Neuronal stem cell (in vitro differentiated cells): ENCODE measurements at regions not wholly inside any gene's neighbourhood (a gene's known extent, or its start where the extent isn't known, plus 50 kb on each side); places are given as distances from the start of the nearest gene placed in this dataset.

Experiments used
- DNase-seq: peaks from one replicate; pipeline ENCODE4 v3.0.0-alpha.2; 2013; ENCODE audit warnings: low spot score
- H2AFZ ChIP-seq: one replicate; pipeline ENCODE4 v1.6.1; 2013; ENCODE audit warnings: mild to moderate bottlenecking, low read length, inconsistent platforms
- H2AK5ac ChIP-seq: 2 replicates; pipeline ENCODE4 v1.6.1; 2013; ENCODE audit warnings: low read depth, mild to moderate bottlenecking, inconsistent platforms, low read length, moderate library complexity, mixed read lengths
- H2BK120ac ChIP-seq: 2 replicates; pipeline ENCODE4 v1.6.1; 2013; ENCODE audit warnings: low read depth, mild to moderate bottlenecking, inconsistent platforms, low read length, moderate library complexity, mixed read lengths
- H2BK12ac ChIP-seq: one replicate; pipeline ENCODE4 v1.6.1; 2013; ENCODE audit warnings: low read length, inconsistent platforms
- H2BK15ac ChIP-seq: 2 replicates; pipeline ENCODE4 v1.6.1; 2013; ENCODE audit warnings: mild to moderate bottlenecking, low read length, inconsistent platforms, mixed read lengths
- H2BK5ac ChIP-seq: one replicate; pipeline ENCODE4 v1.6.1; 2013; ENCODE audit warnings: inconsistent platforms, mild to moderate bottlenecking, low read length, moderate library complexity
- H3K14ac ChIP-seq: one replicate; pipeline ENCODE4 v1.6.1; 2013; ENCODE audit warnings: low read length, inconsistent platforms
- H3K18ac ChIP-seq: 2 replicates; pipeline ENCODE4 v1.6.1; 2013; ENCODE audit warnings: low read length, inconsistent platforms
- H3K23ac ChIP-seq: 2 replicates; pipeline ENCODE4 v1.6.1; 2013; ENCODE audit warnings: low read depth, mild to moderate bottlenecking, mixed read lengths, low read length, inconsistent platforms; ENCODE audit not compliant: poor library complexity
- H3K27ac ChIP-seq: replicated peaks from 3 replicates; pipeline ENCODE4 v1.5.1; 2013; ENCODE audit warnings: low read length, inconsistent platforms
- H3K27me3 ChIP-seq, 3 experiments: 2 replicates each; pipeline ENCODE4 v1.6.1; 2013; ENCODE audit warnings: low read length in 3 of 3, mild to moderate bottlenecking in 2 of 3, inconsistent platforms in 1 of 3, low read depth in 1 of 3, mixed read lengths in 1 of 3, moderate library complexity in 1 of 3; ENCODE audit not compliant: control insufficient read depth in 3 of 3, insufficient read depth in 3 of 3
- H3K36me3 ChIP-seq, 2 donors: replicated peaks in 1 of 2; 2 replicates each; pipeline ENCODE4 v1.6.1; 2013; ENCODE audit warnings: low read length in 2 of 2; ENCODE audit not compliant: control insufficient read depth in 2 of 2, insufficient read depth in 2 of 2
- H3K4ac ChIP-seq: 2 replicates; pipeline ENCODE4 v1.6.1; 2013; ENCODE audit warnings: inconsistent platforms, mild to moderate bottlenecking, low read length, moderate library complexity
- H3K4me1 ChIP-seq, 2 donors: 1 replicate in 1 of 2; 2 replicates in 1 of 2; pipeline ENCODE4 v1.6.1; 2013; ENCODE audit warnings: low read length in 2 of 2, low read depth in 1 of 2; ENCODE audit not compliant: control insufficient read depth in 2 of 2, insufficient read depth in 1 of 2
- H3K4me2 ChIP-seq: one replicate; pipeline ENCODE4 v1.6.1; 2013; ENCODE audit warnings: mild to moderate bottlenecking, low read length, inconsistent platforms; ENCODE audit not compliant: insufficient read depth, poor library complexity, severe bottlenecking
- H3K4me3 ChIP-seq, 2 donors: 2 replicates each; pipeline ENCODE4 v1.5.1; 2013; ENCODE audit warnings: low read length in 2 of 2, mild to moderate bottlenecking in 2 of 2, inconsistent platforms in 1 of 2, moderate library complexity in 1 of 2
- H3K79me1 ChIP-seq: one replicate; pipeline ENCODE4 v1.6.1; 2013; ENCODE audit warnings: low read depth, mild to moderate bottlenecking, inconsistent platforms, low read length, moderate library complexity
- H3K9ac ChIP-seq: one replicate; pipeline ENCODE4 v1.6.1; 2013; ENCODE audit warnings: mild to moderate bottlenecking, low read depth, low read length, inconsistent platforms; ENCODE audit not compliant: poor library complexity
- H3K9me3 ChIP-seq, 2 donors: replicated peaks in 1 of 2; 2 replicates each; pipeline versions ENCODE3 to v1.6.1; 2013; ENCODE audit warnings: low read length in 2 of 2, mild to moderate bottlenecking in 2 of 2, inconsistent platforms in 1 of 2, low read depth in 1 of 2, mixed read lengths in 1 of 2, moderate library complexity in 1 of 2; ENCODE audit not compliant: control insufficient read depth in 2 of 2, insufficient read depth in 1 of 2
- H4K8ac ChIP-seq: one replicate; pipeline ENCODE4 v1.6.1; 2013; ENCODE audit warnings: low read depth, mild to moderate bottlenecking, inconsistent platforms, low read length, moderate library complexity
- H4K91ac ChIP-seq: one replicate; pipeline ENCODE4 v1.6.1; 2013; ENCODE audit warnings: low read length, low read depth, mild to moderate bottlenecking, inconsistent platforms; ENCODE audit not compliant: poor library complexity
- WGBS, 2 donors: extraction: QIAGEN DNeasy Blood & Tissue Kit; methylation state at CpG; one replicate each; pipeline ENCODE4 v1.1.7; 2013; ENCODE audit warnings: missing lambda C conversion rate in 2 of 2, mixed read lengths in 1 of 2; ENCODE audit not compliant: insufficient read length in 2 of 2, insufficient replicate concordance in 1 of 2; ENCODE audit errors: extremely low coverage in 2 of 2; 5-methylcytosine and 5-hydroxymethylcytosine counted together

DNA sequence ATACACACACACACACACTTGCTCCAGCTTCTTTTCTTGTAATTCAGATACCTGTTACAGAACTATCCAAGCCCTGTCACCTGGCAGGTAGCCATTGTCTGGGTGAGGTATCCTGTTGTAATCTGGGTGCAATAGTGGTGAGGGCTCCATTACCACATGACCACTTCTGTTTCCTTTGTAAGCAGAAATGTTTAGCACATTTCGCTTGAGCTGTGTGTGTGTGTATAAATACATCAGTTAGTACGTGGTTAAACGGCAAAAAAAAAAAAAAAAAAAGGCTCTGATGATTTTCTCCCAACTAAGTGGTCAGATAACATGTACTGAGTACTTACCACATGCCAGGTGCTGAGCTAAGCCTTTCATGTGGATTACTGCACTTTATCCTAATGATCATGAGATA, 129.3 kb upstream of the SSTR1 start:
- WGBS, 2 donors = no CpG with 5 or more reads among the region's 3 CpGs
- no peak overlapping the region for H3K9ac ChIP-seq
- no peak for DNase-seq
- H4K8ac ChIP-seq = no peak overlapping the region
- no peak overlapping the region for H2BK120ac ChIP-seq
- H3K4ac ChIP-seq = no peak overlapping the region
- H3K27ac ChIP-seq = no peak overlapping the region
- H3K36me3 ChIP-seq = no peaks in the 10 kb centered on the region
- H3K9me3 ChIP-seq = no peaks in the 10 kb centered on the region
- no peaks in the 10 kb centered on the region for H3K27me3 ChIP-seq
- H2BK15ac ChIP-seq = no peak overlapping the region
- no peak overlapping the region for H3K14ac ChIP-seq
- H3K79me1 ChIP-seq = no peaks in the 10 kb centered on the region
- no peak overlapping the region for H2BK12ac ChIP-seq
- no peak overlapping the region for H3K18ac ChIP-seq
- no peak overlapping the region for H2AFZ ChIP-seq
- H3K4me3 ChIP-seq = no peak overlapping the region
- no peak overlapping the region for H3K4me2 ChIP-seq
- H2AK5ac ChIP-seq = no peak overlapping the region
- H4K91ac ChIP-seq = no peak overlapping the region
- H3K4me1 ChIP-seq = peaks cover 0 to 2% of the 10 kb centered on the region in 2 donors
- H2BK5ac ChIP-seq = no peak overlapping the region
- H3K23ac ChIP-seq = no peak overlapping the region

DNA sequence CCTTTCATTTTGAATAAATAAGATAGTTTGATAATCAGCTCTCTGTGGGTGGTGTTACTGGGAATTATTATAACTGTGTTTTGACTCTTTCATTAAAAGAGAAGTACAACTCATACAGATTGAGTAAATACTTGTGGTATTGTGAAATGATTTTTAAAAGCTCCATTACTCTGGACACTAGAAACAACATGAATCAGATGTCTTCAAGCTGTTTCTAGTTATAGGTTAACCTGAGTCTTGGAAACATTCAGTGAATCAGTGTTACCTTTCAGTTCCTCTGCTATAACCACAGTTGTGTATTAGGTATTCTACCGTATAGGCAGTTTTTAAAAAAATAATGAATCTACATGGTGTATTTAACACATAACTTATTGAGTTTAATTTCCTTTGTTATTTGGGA, 128.4 kb upstream of the SSTR1 start:
- Histone ChIP-seq H3K4me1 (peaks cover 0 to 2% of the 10 kb centered on the region in 2 donors), H2BK120ac (no peak overlapping the region), H3K36me3 (no peaks in the 10 kb centered on the region), H4K8ac (no peak overlapping the region), H3K9me3 (no peaks in the 10 kb centered on the region), H2BK12ac (no peak overlapping the region), H3K4me2 (no peak overlapping the region), H3K4me3 (no peak overlapping the region), H2BK15ac (no peak overlapping the region), H3K4ac (no peak overlapping the region), H2BK5ac (no peak overlapping the region), H3K23ac (no peak overlapping the region), H3K79me1 (no peaks in the 10 kb centered on the region), H3K14ac (no peak overlapping the region), H3K27ac (no peak overlapping the region), H2AFZ (no peak overlapping the region), H2AK5ac (no peak overlapping the region), H3K27me3 (no peaks in the 10 kb centered on the region), H3K18ac (no peak overlapping the region), H4K91ac (no peak overlapping the region), H3K9ac (no peak overlapping the region)
- DNase-seq = no peak
- no CpG with 5 or more reads among the region's 1 CpG for WGBS, 2 donors

DNA sequence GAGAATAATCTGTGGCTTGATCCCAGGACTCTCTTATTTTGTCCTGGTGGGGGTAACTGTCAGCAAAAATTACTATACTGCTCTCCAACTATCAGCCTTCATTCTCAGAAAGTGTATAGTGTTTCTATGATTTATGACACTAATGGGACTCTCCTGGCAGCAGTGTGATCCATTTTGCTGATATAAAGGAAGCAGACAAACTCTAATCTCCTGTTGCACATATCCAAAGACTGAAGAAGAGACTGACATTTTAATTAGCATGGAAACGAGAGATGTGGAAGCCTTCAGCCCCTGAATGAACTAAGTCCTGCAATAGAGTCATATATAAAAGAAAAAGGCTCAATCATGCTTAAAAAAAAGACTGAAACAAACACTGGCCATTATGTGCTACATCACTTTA, 127.8 kb upstream of the SSTR1 start:
- WGBS, 2 donors = no CpG with 5 or more reads among the region's 1 CpG

GRCh38 chr14:38080696-38081095, 127.0 kb upstream of the SSTR1 start:
- Histone ChIP-seq H3K4me2 (no peak overlapping the region), H2AK5ac (no peak overlapping the region), H3K18ac (no peak overlapping the region), H3K14ac (no peak overlapping the region), H2BK5ac (no peak overlapping the region), H3K4me3 (no peak overlapping the region), H2AFZ (no peak overlapping the region), H4K91ac (no peak overlapping the region), H3K23ac (no peak overlapping the region), H3K9me3 (no peaks in the 10 kb centered on the region), H3K79me1 (no peaks in the 10 kb centered on the region), H4K8ac (no peak overlapping the region), H3K4ac (no peak overlapping the region), H3K9ac (no peak overlapping the region), H3K4me1 (peaks cover 0 to 2% of the 10 kb centered on the region in 2 donors), H3K27me3 (no peaks in the 10 kb centered on the region), H2BK120ac (no peak overlapping the region), H3K36me3 (no peaks in the 10 kb centered on the region), H2BK15ac (no peak overlapping the region), H2BK12ac (no peak overlapping the region), H3K27ac (no peak overlapping the region)
- no peak for DNase-seq
- WGBS, 2 donors = no CpG with 5 or more reads among the region's 2 CpGs

More for the DNA sequence above, 127.8 kb upstream of the SSTR1 start:
- H3K9me3 ChIP-seq = no peaks in the 10 kb centered on the region
- no peak overlapping the region for H3K23ac ChIP-seq
- H3K4me3 ChIP-seq = no peak overlapping the region
- DNase-seq = no peak
- no peak overlapping the region for H3K9ac ChIP-seq
- no peak overlapping the region for H2AFZ ChIP-seq
- H2BK120ac ChIP-seq = no peak overlapping the region
- H2BK12ac ChIP-seq = no peak overlapping the region
- H4K91ac ChIP-seq = no peak overlapping the region
- peaks cover 0 to 2% of the 10 kb centered on the region in 2 donors for H3K4me1 ChIP-seq
- H3K27ac ChIP-seq = no peak overlapping the region
- H3K79me1 ChIP-seq = no peaks in the 10 kb centered on the region
- H3K27me3 ChIP-seq = no peaks in the 10 kb centered on the region
- H3K18ac ChIP-seq = no peak overlapping the region
- H3K4me2 ChIP-seq = no peak overlapping the region
- no peak overlapping the region for H2AK5ac ChIP-seq
- no peak overlapping the region for H3K4ac ChIP-seq
- H2BK5ac ChIP-seq = no peak overlapping the region
- no peak overlapping the region for H4K8ac ChIP-seq
- H3K14ac ChIP-seq = no peak overlapping the region
- no peaks in the 10 kb centered on the region for H3K36me3 ChIP-seq
- no peak overlapping the region for H2BK15ac ChIP-seq
